T follicular helper cell (primary cell): ENCODE measurements at regions not wholly inside any gene's neighbourhood (a gene's known extent, or its start where the extent isn't known, plus 50 kb on each side); places are given as distances from the start of the nearest gene placed in this dataset.
"Not testable (repeated sequence)": the region's sequence is repeated elsewhere in the genome, so short reads cannot be mapped to it uniquely, and the experiment has no call there.

Experiments used
- DNase-seq: peaks from one replicate; pipeline ENCODE4 v3.0.0-alpha.2; 2020; ENCODE audit warnings: low read depth

GRCh38 chr2:195352581-195352980 lies 304.4 kb upstream of the SLC39A10 start:
- no peak for DNase-seq

GRCh38 chr2:195343942-195344530 lies 313.0 kb upstream of the SLC39A10 start:
- no peak for DNase-seq

- DNase-seq = no peak
Observed at GRCh38 chr2:195343540-195343939, 313.5 kb upstream of the SLC39A10 start.

GRCh38 chr2:195342061-195342460 lies 315.0 kb upstream of the SLC39A10 start:
- DNase-seq = no peak

GRCh38 chr2:195338856-195339255 lies 318.2 kb upstream of the SLC39A10 start:
- DNase-seq = no peak

- DNase-seq = no peak
Observed at GRCh38 chr2:195337597-195337996, 319.4 kb upstream of the SLC39A10 start.

- DNase-seq = no peak
Observed at GRCh38 chr2:195333869-195334268, 323.2 kb upstream of the SLC39A10 start.

- no peak for DNase-seq
Observed at GRCh38 chr2:195331966-195332365, 325.1 kb upstream of the SLC39A10 start.

- no peak for DNase-seq
Observed at GRCh38 chr2:195331129-195331528, 325.9 kb upstream of the SLC39A10 start.

GRCh38 chr2:195330513-195330956 lies 326.5 kb upstream of the SLC39A10 start:
- no peak for DNase-seq

GRCh38 chr2:195329784-195330183 lies 327.2 kb upstream of the SLC39A10 start:
- not testable (repeated sequence) for DNase-seq

- no peak for DNase-seq
Observed at GRCh38 chr2:195326537-195326936, 330.5 kb upstream of the SLC39A10 start.

- DNase-seq = no peak
Observed at GRCh38 chr2:195322324-195322723, 334.7 kb upstream of the SLC39A10 start.

- no peak for DNase-seq
Observed at GRCh38 chr2:195320413-195320973, 336.5 kb upstream of the SLC39A10 start.

GRCh38 chr2:195319548-195320412 lies 337.2 kb upstream of the SLC39A10 start:
- DNase-seq = no peak

- DNase-seq = no peak
Observed at GRCh38 chr2:195319112-195319460, 337.9 kb upstream of the SLC39A10 start.

GRCh38 chr2:195318440-195319111 lies 338.4 kb upstream of the SLC39A10 start:
- DNase-seq = peak; percentile 17

- no peak for DNase-seq
Observed at GRCh38 chr2:195317550-195317949, 339.5 kb upstream of the SLC39A10 start.

- DNase-seq = no peak
Observed at GRCh38 chr2:195316486-195316885, 340.5 kb upstream of the SLC39A10 start.

- no peak for DNase-seq
Observed at GRCh38 chr2:195313962-195314361, 343.1 kb upstream of the SLC39A10 start.

GRCh38 chr2:195312662-195313061 lies 344.4 kb upstream of the SLC39A10 start:
- DNase-seq = no peak

- DNase-seq = no peak
Observed at GRCh38 chr2:195308163-195308562, 348.9 kb upstream of the SLC39A10 start.

- no peak for DNase-seq
Observed at GRCh38 chr2:195307751-195308150, 349.3 kb upstream of the SLC39A10 start.
